ENCODE measurements at regions not wholly inside any gene's neighbourhood (a gene's known extent, or its start where the extent isn't known, plus 50 kb on each side); places are given as distances from the start of the nearest gene placed in this dataset.
A peak's percentile ranks its signal among the peaks of the same experiment; 100 is the strongest.

GRCh38 chr6:141264101-141264500, 868.6 kb upstream of the GJE1 start:
- no peak overlapping the region for H3K4me2 ChIP-seq (ENCODE audit: low read length)
- H3K4me3 ChIP-seq (ENCODE audit: low read length) = no peak overlapping the region
- H3K4me1 ChIP-seq (ENCODE audit: control insufficient read depth, insufficient read depth, low read length) = peaks cover 5% of the 10 kb centered on the region
- no peaks in the 10 kb centered on the region for H3K27me3 ChIP-seq (ENCODE audit: control insufficient read depth, insufficient read depth, low read length)
- H3K36me3 ChIP-seq (ENCODE audit: insufficient read depth, low read length) = no peaks in the 10 kb centered on the region
- H3K9ac ChIP-seq (ENCODE audit: low read depth, low read length) = no peak overlapping the region
- no peaks in the 10 kb centered on the region for H3K9me3 ChIP-seq (replicated peaks; ENCODE audit: low read length)

- Histone ChIP-seq H3K4me1 (ENCODE audit: control insufficient read depth, insufficient read depth, low read length) (peaks cover 5% of the 10 kb centered on the region), H3K36me3 (ENCODE audit: insufficient read depth, low read length) (no peaks in the 10 kb centered on the region), H3K4me2 (ENCODE audit: low read length) (no peak overlapping the region), H3K9ac (ENCODE audit: low read depth, low read length) (no peak overlapping the region), H3K9me3 (replicated peaks; ENCODE audit: low read length) (no peaks in the 10 kb centered on the region), H3K4me3 (ENCODE audit: low read length) (no peak overlapping the region), H3K27me3 (ENCODE audit: control insufficient read depth, insufficient read depth, low read length) (no peaks in the 10 kb centered on the region)
Observed at GRCh38 chr6:141261672-141262060, 871.1 kb upstream of the GJE1 start.

GRCh38 chr6:141261016-141261671, 871.6 kb upstream of the GJE1 start:
- Histone ChIP-seq H3K4me1 (ENCODE audit: control insufficient read depth, insufficient read depth, low read length) (peaks cover 5% of the 10 kb centered on the region), H3K9ac (ENCODE audit: low read depth, low read length) (no peak overlapping the region), H3K36me3 (ENCODE audit: insufficient read depth, low read length) (no peaks in the 10 kb centered on the region), H3K4me2 (ENCODE audit: low read length) (no peak overlapping the region), H3K9me3 (replicated peaks; ENCODE audit: low read length) (no peaks in the 10 kb centered on the region), H3K27me3 (ENCODE audit: control insufficient read depth, insufficient read depth, low read length) (no peaks in the 10 kb centered on the region), H3K4me3 (ENCODE audit: low read length) (no peak overlapping the region)

GRCh38 chr6:141260627-141261015, 872.1 kb upstream of the GJE1 start:
- H3K9ac ChIP-seq (ENCODE audit: low read depth, low read length) = no peak overlapping the region

GRCh38 chr6:141259807-141260206, 872.9 kb upstream of the GJE1 start:
- no peak overlapping the region for H3K4me2 ChIP-seq (ENCODE audit: low read length)
- no peak overlapping the region for H3K4me3 ChIP-seq (ENCODE audit: low read length)
- no peaks in the 10 kb centered on the region for H3K4me1 ChIP-seq (ENCODE audit: control insufficient read depth, insufficient read depth, low read length)
- no peaks in the 10 kb centered on the region for H3K27me3 ChIP-seq (ENCODE audit: control insufficient read depth, insufficient read depth, low read length)
- H3K9me3 ChIP-seq (replicated peaks; ENCODE audit: low read length) = no peaks in the 10 kb centered on the region
- no peaks in the 10 kb centered on the region for H3K36me3 ChIP-seq (ENCODE audit: insufficient read depth, low read length)
- H3K9ac ChIP-seq (ENCODE audit: low read depth, low read length) = no peak overlapping the region

More at GRCh38 chr6:141260627-141261015, 872.1 kb upstream of the GJE1 start:
- H3K4me1 ChIP-seq (ENCODE audit: control insufficient read depth, insufficient read depth, low read length) = peaks cover 3% of the 10 kb centered on the region
- H3K27me3 ChIP-seq (ENCODE audit: control insufficient read depth, insufficient read depth, low read length) = no peaks in the 10 kb centered on the region
- H3K36me3 ChIP-seq (ENCODE audit: insufficient read depth, low read length) = no peaks in the 10 kb centered on the region
- H3K4me3 ChIP-seq (ENCODE audit: low read length) = no peak overlapping the region
- H3K9me3 ChIP-seq (replicated peaks; ENCODE audit: low read length) = no peaks in the 10 kb centered on the region
- H3K4me2 ChIP-seq (ENCODE audit: low read length) = no peak overlapping the region

GRCh38 chr6:141259091-141259490, 873.6 kb upstream of the GJE1 start:
- H3K27me3 ChIP-seq (ENCODE audit: control insufficient read depth, insufficient read depth, low read length) = no peaks in the 10 kb centered on the region
- no peak overlapping the region for H3K9ac ChIP-seq (ENCODE audit: low read depth, low read length)
- H3K4me3 ChIP-seq (ENCODE audit: low read length) = no peak overlapping the region
- no peak overlapping the region for H3K4me2 ChIP-seq (ENCODE audit: low read length)
- H3K36me3 ChIP-seq (ENCODE audit: insufficient read depth, low read length) = no peaks in the 10 kb centered on the region
- no peaks in the 10 kb centered on the region for H3K9me3 ChIP-seq (replicated peaks; ENCODE audit: low read length)
- H3K4me1 ChIP-seq (ENCODE audit: control insufficient read depth, insufficient read depth, low read length) = no peaks in the 10 kb centered on the region

- no peaks in the 10 kb centered on the region for H3K27me3 ChIP-seq (ENCODE audit: control insufficient read depth, insufficient read depth, low read length)
- H3K4me2 ChIP-seq (ENCODE audit: low read length) = no peak overlapping the region
- no peak overlapping the region for H3K4me3 ChIP-seq (ENCODE audit: low read length)
- H3K4me1 ChIP-seq (ENCODE audit: control insufficient read depth, insufficient read depth, low read length) = no peaks in the 10 kb centered on the region
- H3K36me3 ChIP-seq (ENCODE audit: insufficient read depth, low read length) = no peaks in the 10 kb centered on the region
- no peaks in the 10 kb centered on the region for H3K9me3 ChIP-seq (replicated peaks; ENCODE audit: low read length)
- no peak overlapping the region for H3K9ac ChIP-seq (ENCODE audit: low read depth, low read length)
Observed at GRCh38 chr6:141258516-141258915, 874.2 kb upstream of the GJE1 start.

GRCh38 chr6:141254336-141254735, 878.4 kb upstream of the GJE1 start:
- no peaks in the 10 kb centered on the region for H3K9me3 ChIP-seq (replicated peaks; ENCODE audit: low read length)
- no peak overlapping the region for H3K9ac ChIP-seq (ENCODE audit: low read depth, low read length)
- no peaks in the 10 kb centered on the region for H3K27me3 ChIP-seq (ENCODE audit: control insufficient read depth, insufficient read depth, low read length)
- H3K4me3 ChIP-seq (ENCODE audit: low read length) = no peak overlapping the region
- H3K4me2 ChIP-seq (ENCODE audit: low read length) = no peak overlapping the region
- H3K4me1 ChIP-seq (ENCODE audit: control insufficient read depth, insufficient read depth, low read length) = peaks cover 5% of the 10 kb centered on the region
- no peaks in the 10 kb centered on the region for H3K36me3 ChIP-seq (ENCODE audit: insufficient read depth, low read length)

- H3K4me1 ChIP-seq (ENCODE audit: control insufficient read depth, insufficient read depth, low read length) = peaks cover 5% of the 10 kb centered on the region
- H3K9me3 ChIP-seq (replicated peaks; ENCODE audit: low read length) = no peaks in the 10 kb centered on the region
- H3K4me2 ChIP-seq (ENCODE audit: low read length) = peak overlapping the region; percentile 73
- H3K36me3 ChIP-seq (ENCODE audit: insufficient read depth, low read length) = no peaks in the 10 kb centered on the region
- H3K9ac ChIP-seq (ENCODE audit: low read depth, low read length) = peak overlapping the region; percentile 35
- peak overlapping the region; percentile 33 for H3K4me3 ChIP-seq (ENCODE audit: low read length)
- no peaks in the 10 kb centered on the region for H3K27me3 ChIP-seq (ENCODE audit: control insufficient read depth, insufficient read depth, low read length)
Observed at GRCh38 chr6:141252828-141253608, 879.7 kb upstream of the GJE1 start.

GRCh38 chr6:141251286-141251685, 881.4 kb upstream of the GJE1 start:
- H3K4me3 ChIP-seq (ENCODE audit: low read length) = no peak overlapping the region

GRCh38 chr6:141248021-141248799, 884.5 kb upstream of the GJE1 start:
- no peaks in the 10 kb centered on the region for H3K27me3 ChIP-seq (ENCODE audit: control insufficient read depth, insufficient read depth, low read length)
- H3K9me3 ChIP-seq (replicated peaks; ENCODE audit: low read length) = no peaks in the 10 kb centered on the region
- no peak overlapping the region for H3K4me3 ChIP-seq (ENCODE audit: low read length)
- no peak overlapping the region for H3K9ac ChIP-seq (ENCODE audit: low read depth, low read length)
- peaks cover 5% of the 10 kb centered on the region for H3K4me1 ChIP-seq (ENCODE audit: control insufficient read depth, insufficient read depth, low read length)
- H3K36me3 ChIP-seq (ENCODE audit: insufficient read depth, low read length) = no peaks in the 10 kb centered on the region
- no peak overlapping the region for H3K4me2 ChIP-seq (ENCODE audit: low read length)

More at GRCh38 chr6:141251286-141251685, 881.4 kb upstream of the GJE1 start:
- H3K36me3 ChIP-seq (ENCODE audit: insufficient read depth, low read length) = no peaks in the 10 kb centered on the region
- no peak overlapping the region for H3K4me2 ChIP-seq (ENCODE audit: low read length)
- H3K4me1 ChIP-seq (ENCODE audit: control insufficient read depth, insufficient read depth, low read length) = peaks cover 5% of the 10 kb centered on the region
- no peaks in the 10 kb centered on the region for H3K9me3 ChIP-seq (replicated peaks; ENCODE audit: low read length)
- no peaks in the 10 kb centered on the region for H3K27me3 ChIP-seq (ENCODE audit: control insufficient read depth, insufficient read depth, low read length)
- H3K9ac ChIP-seq (ENCODE audit: low read depth, low read length) = no peak overlapping the region

Measured in skeletal muscle satellite cell (primary cell).